NOMO-1 treated with dmso at 0.1 percent for 144 hours (cell line): ENCODE measurements at regions not wholly inside any gene's neighbourhood (a gene's known extent, or its start where the extent isn't known, plus 50 kb on each side); places are given as distances from the start of the nearest gene placed in this dataset.

Experiments
- DNase-seq: peaks from one replicate; lab custom pipeline; 2025; ENCODE audit not compliant: unreplicated experiment; lab: John Stamatoyannopoulos, UW

- DNase-seq = no peak
Observed at GRCh38 chr19:31402529-31403316, 53.5 kb upstream of the TSHZ3 start.

- DNase-seq = no peak
Observed at GRCh38 chr19:31406106-31406505, 56.9 kb upstream of the TSHZ3 start.

- no peak for DNase-seq
Observed at GRCh38 chr19:31408460-31409124, 59.4 kb upstream of the TSHZ3 start.

- no peak for DNase-seq
Observed at GRCh38 chr19:31413353-31413752, 64.1 kb upstream of the TSHZ3 start.

GRCh38 chr19:31415322-31415721 lies 66.1 kb upstream of the TSHZ3 start:
- DNase-seq = no peak

GRCh38 chr19:31416548-31416947 lies 67.3 kb upstream of the TSHZ3 start:
- DNase-seq = no peak

GRCh38 chr19:31418055-31418454 lies 68.8 kb upstream of the TSHZ3 start:
- no peak for DNase-seq

- DNase-seq = no peak
Observed at GRCh38 chr19:31418692-31419430, 69.6 kb upstream of the TSHZ3 start.

- no peak for DNase-seq
Observed at GRCh38 chr19:31419871-31420445, 70.7 kb upstream of the TSHZ3 start.

- DNase-seq = no peak
Observed at GRCh38 chr19:31421082-31421481, 71.8 kb upstream of the TSHZ3 start.

GRCh38 chr19:31421856-31422255 lies 72.6 kb upstream of the TSHZ3 start:
- no peak for DNase-seq

GRCh38 chr19:31423896-31424295 lies 74.7 kb upstream of the TSHZ3 start:
- DNase-seq = no peak

- no peak for DNase-seq
Observed at GRCh38 chr19:31424861-31425620, 75.8 kb upstream of the TSHZ3 start.

GRCh38 chr19:31427857-31428256 lies 78.6 kb upstream of the TSHZ3 start:
- DNase-seq = no peak

- no peak for DNase-seq
Observed at GRCh38 chr19:31430381-31430780, 81.1 kb upstream of the TSHZ3 start.

- no peak for DNase-seq
Observed at GRCh38 chr19:31432201-31432810, 83.1 kb upstream of the TSHZ3 start.

- no peak for DNase-seq
Observed at GRCh38 chr19:31436121-31436776, 87.0 kb upstream of the TSHZ3 start.

- no peak for DNase-seq
Observed at GRCh38 chr19:31438401-31439269, 89.4 kb upstream of the TSHZ3 start.

- no peak for DNase-seq
Observed at GRCh38 chr19:31439270-31439573, 90.0 kb upstream of the TSHZ3 start.
